ENCODE measurements at regions not wholly inside any gene's neighbourhood (a gene's known extent, or its start where the extent isn't known, plus 50 kb on each side); places are given as distances from the start of the nearest gene placed in this dataset.

DNA sequence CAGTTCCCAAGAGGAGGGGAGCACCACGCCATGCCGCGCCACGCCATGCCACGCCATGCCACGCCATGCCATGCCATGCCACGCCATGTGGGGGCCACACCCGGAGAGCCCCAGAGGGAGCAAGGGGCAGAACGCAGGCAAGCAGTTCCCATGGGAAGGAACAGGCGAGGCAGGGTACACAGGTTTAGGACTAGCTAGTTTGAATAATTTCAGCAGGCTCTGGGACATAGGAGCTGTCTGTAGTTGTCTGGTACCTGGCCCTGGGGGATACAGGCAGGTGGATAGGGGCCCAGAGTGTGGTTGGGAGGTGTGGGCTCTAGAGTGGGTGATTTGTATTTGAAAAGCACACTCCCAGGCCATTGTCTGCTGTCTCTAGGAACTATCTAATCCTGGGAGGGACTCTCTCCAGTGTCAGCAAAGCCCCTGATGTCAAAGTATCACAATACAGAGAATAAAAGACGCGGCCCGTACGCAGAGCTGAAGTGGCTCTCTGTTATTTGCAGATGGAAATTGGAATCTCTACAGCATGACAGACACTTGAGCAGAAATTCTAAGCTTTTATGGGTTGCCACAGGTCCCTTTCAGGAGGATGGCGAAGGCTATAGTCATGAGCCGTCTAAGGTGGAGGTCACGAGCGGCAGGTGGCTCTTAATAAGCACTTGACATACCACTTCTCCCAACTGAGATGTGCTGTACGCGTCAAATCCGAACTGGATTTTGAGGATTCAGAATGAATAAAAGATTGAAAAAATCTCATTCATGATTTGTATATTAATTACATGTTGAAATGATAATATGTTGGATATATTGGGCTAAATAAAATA is 220.8 kb upstream of the TNRC6C start:
- H3K27me3 ChIP-seq (ENCODE audit: control insufficient read depth in 4 of 4, insufficient read depth in 4 of 4, low read length in 3 of 4) = peaks cover 3 to 13% (median 6%) of the 10 kb centered on the region in 4 donors
- TF ChIP-seq HNF4G (IDR thresholded peaks at IDR 0.05) (no peak), FOXA2 (IDR thresholded peaks at IDR 0.05) (no peak), GABPA (IDR thresholded peaks at IDR 0.05 in 1 of 2, conservative IDR thresholded peaks at IDR 0.05 in 1 of 2) (no peak), FOXA1 (IDR thresholded peaks at IDR 0.05) (no peak), RAD21 (IDR thresholded peaks at IDR 0.05) (no peak), TAF1 (conservative IDR thresholded peaks at IDR 0.05) (no peak), EGR1 (IDR thresholded peaks at IDR 0.05; ENCODE audit: low read depth in 2 of 2) (no peak), RXRA (IDR thresholded peaks at IDR 0.05) (no peak), JUND (IDR thresholded peaks at IDR 0.05) (no peak), NR2F2 (IDR thresholded peaks at IDR 0.05) (no peak), YY1 (IDR thresholded peaks at IDR 0.05) (no peak), HNF4A (conservative IDR thresholded peaks at IDR 0.05) (no peak), SP1 (IDR thresholded peaks at IDR 0.05) (no peak)
- TF ChIP-seq, protein P1, sequence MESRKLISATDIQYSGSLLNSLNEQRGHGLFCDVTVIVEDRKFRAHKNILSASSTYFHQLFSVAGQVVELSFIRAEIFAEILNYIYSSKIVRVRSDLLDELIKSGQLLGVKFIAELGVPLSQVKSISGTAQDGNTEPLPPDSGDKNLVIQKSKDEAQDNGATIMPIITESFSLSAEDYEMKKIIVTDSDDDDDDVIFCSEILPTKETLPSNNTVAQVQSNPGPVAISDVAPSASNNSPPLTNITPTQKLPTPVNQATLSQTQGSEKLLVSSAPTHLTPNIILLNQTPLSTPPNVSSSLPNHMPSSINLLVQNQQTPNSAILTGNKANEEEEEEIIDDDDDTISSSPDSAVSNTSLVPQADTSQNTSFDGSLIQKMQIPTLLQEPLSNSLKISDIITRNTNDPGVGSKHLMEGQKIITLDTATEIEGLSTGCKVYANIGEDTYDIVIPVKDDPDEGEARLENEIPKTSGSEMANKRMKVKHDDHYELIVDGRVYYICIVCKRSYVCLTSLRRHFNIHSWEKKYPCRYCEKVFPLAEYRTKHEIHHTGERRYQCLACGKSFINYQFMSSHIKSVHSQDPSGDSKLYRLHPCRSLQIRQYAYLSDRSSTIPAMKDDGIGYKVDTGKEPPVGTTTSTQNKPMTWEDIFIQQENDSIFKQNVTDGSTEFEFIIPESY (IDR thresholded peaks at IDR 0.05) = no peak
- TF ChIP-seq, protein P2, sequence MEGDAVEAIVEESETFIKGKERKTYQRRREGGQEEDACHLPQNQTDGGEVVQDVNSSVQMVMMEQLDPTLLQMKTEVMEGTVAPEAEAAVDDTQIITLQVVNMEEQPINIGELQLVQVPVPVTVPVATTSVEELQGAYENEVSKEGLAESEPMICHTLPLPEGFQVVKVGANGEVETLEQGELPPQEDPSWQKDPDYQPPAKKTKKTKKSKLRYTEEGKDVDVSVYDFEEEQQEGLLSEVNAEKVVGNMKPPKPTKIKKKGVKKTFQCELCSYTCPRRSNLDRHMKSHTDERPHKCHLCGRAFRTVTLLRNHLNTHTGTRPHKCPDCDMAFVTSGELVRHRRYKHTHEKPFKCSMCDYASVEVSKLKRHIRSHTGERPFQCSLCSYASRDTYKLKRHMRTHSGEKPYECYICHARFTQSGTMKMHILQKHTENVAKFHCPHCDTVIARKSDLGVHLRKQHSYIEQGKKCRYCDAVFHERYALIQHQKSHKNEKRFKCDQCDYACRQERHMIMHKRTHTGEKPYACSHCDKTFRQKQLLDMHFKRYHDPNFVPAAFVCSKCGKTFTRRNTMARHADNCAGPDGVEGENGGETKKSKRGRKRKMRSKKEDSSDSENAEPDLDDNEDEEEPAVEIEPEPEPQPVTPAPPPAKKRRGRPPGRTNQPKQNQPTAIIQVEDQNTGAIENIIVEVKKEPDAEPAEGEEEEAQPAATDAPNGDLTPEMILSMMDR (IDR thresholded peaks at IDR 0.05; ENCODE audit: low read depth, low read length, missing input control) = no peak
- TF ChIP-seq, protein P3, sequence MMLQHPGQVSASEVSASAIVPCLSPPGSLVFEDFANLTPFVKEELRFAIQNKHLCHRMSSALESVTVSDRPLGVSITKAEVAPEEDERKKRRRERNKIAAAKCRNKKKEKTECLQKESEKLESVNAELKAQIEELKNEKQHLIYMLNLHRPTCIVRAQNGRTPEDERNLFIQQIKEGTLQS (IDR thresholded peaks at IDR 0.05) = no peak
- TF ChIP-seq, protein P4, sequence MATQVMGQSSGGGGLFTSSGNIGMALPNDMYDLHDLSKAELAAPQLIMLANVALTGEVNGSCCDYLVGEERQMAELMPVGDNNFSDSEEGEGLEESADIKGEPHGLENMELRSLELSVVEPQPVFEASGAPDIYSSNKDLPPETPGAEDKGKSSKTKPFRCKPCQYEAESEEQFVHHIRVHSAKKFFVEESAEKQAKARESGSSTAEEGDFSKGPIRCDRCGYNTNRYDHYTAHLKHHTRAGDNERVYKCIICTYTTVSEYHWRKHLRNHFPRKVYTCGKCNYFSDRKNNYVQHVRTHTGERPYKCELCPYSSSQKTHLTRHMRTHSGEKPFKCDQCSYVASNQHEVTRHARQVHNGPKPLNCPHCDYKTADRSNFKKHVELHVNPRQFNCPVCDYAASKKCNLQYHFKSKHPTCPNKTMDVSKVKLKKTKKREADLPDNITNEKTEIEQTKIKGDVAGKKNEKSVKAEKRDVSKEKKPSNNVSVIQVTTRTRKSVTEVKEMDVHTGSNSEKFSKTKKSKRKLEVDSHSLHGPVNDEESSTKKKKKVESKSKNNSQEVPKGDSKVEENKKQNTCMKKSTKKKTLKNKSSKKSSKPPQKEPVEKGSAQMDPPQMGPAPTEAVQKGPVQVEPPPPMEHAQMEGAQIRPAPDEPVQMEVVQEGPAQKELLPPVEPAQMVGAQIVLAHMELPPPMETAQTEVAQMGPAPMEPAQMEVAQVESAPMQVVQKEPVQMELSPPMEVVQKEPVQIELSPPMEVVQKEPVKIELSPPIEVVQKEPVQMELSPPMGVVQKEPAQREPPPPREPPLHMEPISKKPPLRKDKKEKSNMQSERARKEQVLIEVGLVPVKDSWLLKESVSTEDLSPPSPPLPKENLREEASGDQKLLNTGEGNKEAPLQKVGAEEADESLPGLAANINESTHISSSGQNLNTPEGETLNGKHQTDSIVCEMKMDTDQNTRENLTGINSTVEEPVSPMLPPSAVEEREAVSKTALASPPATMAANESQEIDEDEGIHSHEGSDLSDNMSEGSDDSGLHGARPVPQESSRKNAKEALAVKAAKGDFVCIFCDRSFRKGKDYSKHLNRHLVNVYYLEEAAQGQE (IDR thresholded peaks at IDR 0.05) = no peak
- no peak overlapping the region for H3K27ac ChIP-seq (ENCODE audit: low read depth in 1 of 2, low read length in 2 of 2)
- no peaks in the 10 kb centered on the region for H3K36me3 ChIP-seq (ENCODE audit: control insufficient read depth in 4 of 4, insufficient read depth in 3 of 4, low read depth in 1 of 4, low read length in 3 of 4)
- 86% methylated on average over 21 of the region's 21 CpGs for WGBS
- no peak overlapping the region for H3K9ac ChIP-seq (ENCODE audit: low read depth in 1 of 2, low read length in 2 of 2)
- peaks cover 0 to 13% (median 4%) of the 10 kb centered on the region in 4 donors for H3K9me3 ChIP-seq (ENCODE audit: control insufficient read depth in 4 of 4, low read length in 3 of 4)
- H3K4me3 ChIP-seq (ENCODE audit: low read depth in 1 of 3, low read length in 3 of 3) = no peak overlapping the region
- peak; percentile 25 for DNase-seq (ENCODE audit: low spot score)
- H3K4me1 ChIP-seq (ENCODE audit: control insufficient read depth in 4 of 4, insufficient read depth in 4 of 4, low read length in 3 of 4) = no peaks in the 10 kb centered on the region

All from liver (tissue), 8 donors.